ENCODE measurements at regions not wholly inside any gene's neighbourhood (a gene's known extent, or its start where the extent isn't known, plus 50 kb on each side); places are given as distances from the start of the nearest gene placed in this dataset.
A peak's percentile ranks its signal among the peaks of the same experiment; 100 is the strongest.
"Not testable (repeated sequence)": the region's sequence is repeated elsewhere in the genome, so short reads cannot be mapped to it uniquely, and the experiment has no call there.

- no peak for DNase-seq (ENCODE audit: low spot score)
These were observed 499.8 kb upstream of the CDH11 start for GRCh38 chr16:65621640-65622039.

GRCh38 chr16:65619606-65620005 is 497.7 kb upstream of the CDH11 start:
- no peak for DNase-seq (ENCODE audit: low spot score)

- DNase-seq (ENCODE audit: low spot score) = no peak
These were observed 497.1 kb upstream of the CDH11 start for GRCh38 chr16:65618931-65619330.

GRCh38 chr16:65618333-65618732 is 496.5 kb upstream of the CDH11 start:
- no peak for DNase-seq (ENCODE audit: low spot score)

- DNase-seq (ENCODE audit: low spot score) = no peak
These were observed 495.6 kb upstream of the CDH11 start for GRCh38 chr16:65617421-65617820.

GRCh38 chr16:65608455-65608854 is 486.6 kb upstream of the CDH11 start:
- no peak for DNase-seq (ENCODE audit: low spot score)

- no peak for DNase-seq (ENCODE audit: low spot score)
These were observed 482.9 kb upstream of the CDH11 start for GRCh38 chr16:65604771-65605170.

GRCh38 chr16:65601781-65602180 is 479.9 kb upstream of the CDH11 start:
- DNase-seq (ENCODE audit: low spot score) = no peak

- no peak for DNase-seq (ENCODE audit: low spot score)
These were observed 478.8 kb upstream of the CDH11 start for GRCh38 chr16:65600629-65601028.

GRCh38 chr16:65600046-65600445 is 478.2 kb upstream of the CDH11 start:
- DNase-seq (ENCODE audit: low spot score) = no peak

- DNase-seq (ENCODE audit: low spot score) = no peak
These were observed 476.8 kb upstream of the CDH11 start for GRCh38 chr16:65598621-65599020.

- DNase-seq (ENCODE audit: low spot score) = no peak
These were observed 461.6 kb upstream of the CDH11 start for GRCh38 chr16:65583498-65583897.

- no peak for DNase-seq (ENCODE audit: low spot score)
These were observed 457.2 kb upstream of the CDH11 start for GRCh38 chr16:65579050-65579449.

GRCh38 chr16:65576631-65577030 is 454.8 kb upstream of the CDH11 start:
- DNase-seq (ENCODE audit: low spot score) = no peak

GRCh38 chr16:65576139-65576538 is 454.3 kb upstream of the CDH11 start:
- DNase-seq (ENCODE audit: low spot score) = no peak

GRCh38 chr16:65574326-65574966 is 452.6 kb upstream of the CDH11 start:
- no peak for DNase-seq (ENCODE audit: low spot score)

- peak; percentile 60 for DNase-seq (ENCODE audit: low spot score)
These were observed 450.3 kb upstream of the CDH11 start for GRCh38 chr16:65572156-65572555.

- no peak for DNase-seq (ENCODE audit: low spot score)
These were observed 448.4 kb upstream of the CDH11 start for GRCh38 chr16:65570261-65570660.

- no peak for DNase-seq (ENCODE audit: low spot score)
These were observed 438.0 kb upstream of the CDH11 start for GRCh38 chr16:65559846-65560245.

GRCh38 chr16:65549689-65550088 is 427.8 kb upstream of the CDH11 start:
- DNase-seq (ENCODE audit: low spot score) = not testable (repeated sequence)

GRCh38 chr16:65548470-65548869 is 426.6 kb upstream of the CDH11 start:
- DNase-seq (ENCODE audit: low spot score) = no peak

- no peak for DNase-seq (ENCODE audit: low spot score)
These were observed 426.0 kb upstream of the CDH11 start for GRCh38 chr16:65547772-65548446.

GRCh38 chr16:65546353-65546791 is 424.5 kb upstream of the CDH11 start:
- no peak for DNase-seq (ENCODE audit: low spot score)

- DNase-seq (ENCODE audit: low spot score) = no peak
These were observed 423.6 kb upstream of the CDH11 start for GRCh38 chr16:65545413-65545956.
